ENCODE measurements at regions not wholly inside any gene's neighbourhood (a gene's known extent, or its start where the extent isn't known, plus 50 kb on each side); places are given as distances from the start of the nearest gene placed in this dataset.

DNA sequence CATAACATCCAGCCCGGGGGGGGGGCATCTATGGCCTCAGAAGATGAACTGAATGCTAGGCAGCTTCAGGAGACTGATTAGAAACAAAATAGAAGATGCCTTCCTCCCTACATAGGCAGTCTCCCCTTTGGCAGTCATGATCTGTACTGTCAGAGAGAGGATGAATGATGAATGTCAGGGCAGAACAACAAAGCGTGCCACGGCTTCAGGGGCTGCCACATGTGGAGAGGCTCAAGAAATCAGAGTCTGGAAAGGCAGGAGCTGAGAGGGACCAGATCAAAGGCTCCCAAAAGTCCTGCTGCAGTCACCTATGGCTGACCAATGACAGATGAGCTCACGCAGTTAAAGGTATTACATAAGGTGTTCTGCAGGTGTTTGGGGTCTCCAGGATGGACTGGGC, 180.4 kb downstream of the UACA start:
- TF ChIP-seq SUZ12 (IDR thresholded peaks at IDR 0.05; ENCODE audit: extremely low read depth, insufficient read depth, insufficient read length) (no peak), YY1 (IDR thresholded peaks at IDR 0.05; ENCODE audit: insufficient read depth, insufficient read length) (no peak), ZNF274 (IDR thresholded peaks at IDR 0.05; ENCODE audit: low read depth, low read length) (no peak)

Measured in NT2/D1 (cell line).